ENCODE measurements at regions not wholly inside any gene's neighbourhood (a gene's known extent, or its start where the extent isn't known, plus 50 kb on each side); places are given as distances from the start of the nearest gene placed in this dataset.

- H3K79me1 ChIP-seq (ENCODE audit: insufficient read depth, low read depth, low read length, poor library complexity, severe bottlenecking) = no peaks in the 10 kb centered on the region
- H2BK12ac ChIP-seq (ENCODE audit: insufficient read length, low read depth, low read length) = no peak overlapping the region
- H2BK5ac ChIP-seq (ENCODE audit: insufficient read length, low read length) = no peak overlapping the region
- peaks cover 0 to 10% (median 0%) of the 10 kb centered on the region in 3 experiments; a peak in 1 of 7 replicates for H3K36me3 Mint-ChIP-seq (ENCODE audit: insufficient read depth in 1 of 3, low read depth in 3 of 3)
- no peak overlapping the region for H3K18ac ChIP-seq (ENCODE audit: insufficient read length, low read depth, low read length)
- no peaks in the 10 kb centered on the region for H3K27me3 ChIP-seq (ENCODE audit: insufficient read depth, low read length)
- no CpG with 5 or more reads among the region's 1 CpG for WGBS (ENCODE audit: extremely low coverage, insufficient read length, low lambda C conversion rate)
- no peaks in the 10 kb centered on the region for H3K27me3 Mint-ChIP-seq (ENCODE audit: low read depth)
- H2AK5ac ChIP-seq (ENCODE audit: insufficient read length, low read length) = no peak overlapping the region
- no peak overlapping the region for H3K23ac ChIP-seq (ENCODE audit: insufficient read length, low read depth, low read length)
- H3K4ac ChIP-seq (ENCODE audit: low read depth, low read length) = no peak overlapping the region
- no peak overlapping the region for H3K27ac Mint-ChIP-seq
- peaks cover 2 to 7% of the 10 kb centered on the region in 2 experiments; a peak in 3 of 4 replicates for H3K4me1 Mint-ChIP-seq
- H3K56ac ChIP-seq (ENCODE audit: insufficient read length, low read depth, low read length) = no peak overlapping the region
- H3K27ac ChIP-seq (ENCODE audit: insufficient read length, low read depth, low read length) = no peak overlapping the region
- H4K5ac ChIP-seq (ENCODE audit: insufficient read length, low read depth, low read length) = no peak overlapping the region
- no peak overlapping the region for H3T11ph ChIP-seq (ENCODE audit: low read length)
- no peak overlapping the region for H2BK20ac ChIP-seq (ENCODE audit: low read depth, low read length, poor library complexity, severe bottlenecking)
- H3K23me2 ChIP-seq (ENCODE audit: insufficient read length, low read depth, low read length, poor library complexity, severe bottlenecking) = no peaks in the 10 kb centered on the region
- H3K9me3 Mint-ChIP-seq = peaks cover 8 to 9% of the 10 kb centered on the region in 2 experiments; a peak in 3 of 5 replicates
- no peak overlapping the region for H3K4me3 Mint-ChIP-seq
- no peak overlapping the region for H2AFZ ChIP-seq (ENCODE audit: low read length)
- no peaks in the 10 kb centered on the region for H3K4me1 ChIP-seq (ENCODE audit: insufficient read depth, low read length)
- no peak overlapping the region for H4K8ac ChIP-seq (replicated peaks; ENCODE audit: insufficient read length, low read depth, low read length)
- H3K4me2 ChIP-seq (ENCODE audit: insufficient read depth, insufficient read length, low read length) = no peak overlapping the region
- H3K9me3 ChIP-seq (ENCODE audit: control insufficient read depth, low read depth, low read length) = no peaks in the 10 kb centered on the region
- H3K14ac ChIP-seq (ENCODE audit: insufficient read depth, low read length) = no peak overlapping the region
- H4K91ac ChIP-seq (ENCODE audit: insufficient read length, low read depth, low read length) = no peak overlapping the region
- no peaks in the 10 kb centered on the region for H4K20me1 ChIP-seq (ENCODE audit: control insufficient read depth, insufficient read depth, insufficient read length)
- no peak overlapping the region for H2BK15ac ChIP-seq (ENCODE audit: low read depth, low read length)
- DNase-seq = no peak
- no peaks in the 10 kb centered on the region for H3K79me2 ChIP-seq (ENCODE audit: insufficient read depth, low read length)
- H3K9ac ChIP-seq (ENCODE audit: extremely low read depth, insufficient read length, low read length) = no peak overlapping the region
- H2BK120ac ChIP-seq (ENCODE audit: low read depth, low read length, poor library complexity, severe bottlenecking) = no peak overlapping the region
- TF ChIP-seq CTCF (conservative IDR thresholded peaks at IDR 0.05) = no peak
Observed at GRCh38 chr4:164009435-164009834, 514.9 kb downstream of the TMA16 start.
